Astrocyte of the cerebellum (primary cell): ENCODE measurements at regions not wholly inside any gene's neighbourhood (a gene's known extent, or its start where the extent isn't known, plus 50 kb on each side); places are given as distances from the start of the nearest gene placed in this dataset.

Experiments used
- DNase-seq: peaks from one replicate; pipeline ENCODE4 v3.0.0-alpha.2; 2011; ENCODE audit warnings: low read depth
- H3K4me3 ChIP-seq: 2 replicates; pipeline ENCODE4 v1.5.1; 2011; ENCODE audit warnings: mild to moderate bottlenecking, low read depth, low read length, moderate library complexity
- in situ Hi-C: cut with HindIII; loops from 2 replicates; pipeline ENCODE4 v1.10.0; 2017; ENCODE audit warnings: low sequenced_read_pairs
- TF ChIP-seq, protein P1 (sequence below): IDR thresholded peaks from 2 replicates; pipeline ENCODE4 v1.5.1; 2012; ENCODE audit warnings: low read length, low read depth, moderate library complexity, mild to moderate bottlenecking; ENCODE audit errors: missing control alignments

DNA sequence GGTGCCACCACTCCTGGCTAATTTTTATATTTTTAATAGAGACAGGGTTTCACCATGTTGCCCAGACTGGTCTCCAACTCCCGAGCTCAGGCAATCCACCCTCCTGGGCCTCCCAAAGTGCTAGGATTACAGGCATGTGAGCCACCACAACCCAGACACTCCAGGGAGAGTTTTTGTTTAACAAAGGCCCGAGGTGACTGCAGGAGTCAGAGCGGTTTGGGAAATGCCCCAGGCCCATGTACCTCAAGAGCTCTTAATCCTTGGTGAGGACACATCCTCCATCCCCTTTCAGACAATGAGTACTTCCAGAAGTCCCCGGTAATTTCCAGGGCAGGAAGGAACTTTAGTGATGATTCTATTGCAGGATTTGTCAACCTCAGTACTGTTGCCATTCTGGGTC, 176.0 kb downstream of the ESRRB start:
- DNase-seq, result no peak
- in situ Hi-C loops, result no loop called here
- TF ChIP-seq, protein P1, sequence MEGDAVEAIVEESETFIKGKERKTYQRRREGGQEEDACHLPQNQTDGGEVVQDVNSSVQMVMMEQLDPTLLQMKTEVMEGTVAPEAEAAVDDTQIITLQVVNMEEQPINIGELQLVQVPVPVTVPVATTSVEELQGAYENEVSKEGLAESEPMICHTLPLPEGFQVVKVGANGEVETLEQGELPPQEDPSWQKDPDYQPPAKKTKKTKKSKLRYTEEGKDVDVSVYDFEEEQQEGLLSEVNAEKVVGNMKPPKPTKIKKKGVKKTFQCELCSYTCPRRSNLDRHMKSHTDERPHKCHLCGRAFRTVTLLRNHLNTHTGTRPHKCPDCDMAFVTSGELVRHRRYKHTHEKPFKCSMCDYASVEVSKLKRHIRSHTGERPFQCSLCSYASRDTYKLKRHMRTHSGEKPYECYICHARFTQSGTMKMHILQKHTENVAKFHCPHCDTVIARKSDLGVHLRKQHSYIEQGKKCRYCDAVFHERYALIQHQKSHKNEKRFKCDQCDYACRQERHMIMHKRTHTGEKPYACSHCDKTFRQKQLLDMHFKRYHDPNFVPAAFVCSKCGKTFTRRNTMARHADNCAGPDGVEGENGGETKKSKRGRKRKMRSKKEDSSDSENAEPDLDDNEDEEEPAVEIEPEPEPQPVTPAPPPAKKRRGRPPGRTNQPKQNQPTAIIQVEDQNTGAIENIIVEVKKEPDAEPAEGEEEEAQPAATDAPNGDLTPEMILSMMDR, result no peak
- no peak overlapping the region for H3K4me3 ChIP-seq

DNA sequence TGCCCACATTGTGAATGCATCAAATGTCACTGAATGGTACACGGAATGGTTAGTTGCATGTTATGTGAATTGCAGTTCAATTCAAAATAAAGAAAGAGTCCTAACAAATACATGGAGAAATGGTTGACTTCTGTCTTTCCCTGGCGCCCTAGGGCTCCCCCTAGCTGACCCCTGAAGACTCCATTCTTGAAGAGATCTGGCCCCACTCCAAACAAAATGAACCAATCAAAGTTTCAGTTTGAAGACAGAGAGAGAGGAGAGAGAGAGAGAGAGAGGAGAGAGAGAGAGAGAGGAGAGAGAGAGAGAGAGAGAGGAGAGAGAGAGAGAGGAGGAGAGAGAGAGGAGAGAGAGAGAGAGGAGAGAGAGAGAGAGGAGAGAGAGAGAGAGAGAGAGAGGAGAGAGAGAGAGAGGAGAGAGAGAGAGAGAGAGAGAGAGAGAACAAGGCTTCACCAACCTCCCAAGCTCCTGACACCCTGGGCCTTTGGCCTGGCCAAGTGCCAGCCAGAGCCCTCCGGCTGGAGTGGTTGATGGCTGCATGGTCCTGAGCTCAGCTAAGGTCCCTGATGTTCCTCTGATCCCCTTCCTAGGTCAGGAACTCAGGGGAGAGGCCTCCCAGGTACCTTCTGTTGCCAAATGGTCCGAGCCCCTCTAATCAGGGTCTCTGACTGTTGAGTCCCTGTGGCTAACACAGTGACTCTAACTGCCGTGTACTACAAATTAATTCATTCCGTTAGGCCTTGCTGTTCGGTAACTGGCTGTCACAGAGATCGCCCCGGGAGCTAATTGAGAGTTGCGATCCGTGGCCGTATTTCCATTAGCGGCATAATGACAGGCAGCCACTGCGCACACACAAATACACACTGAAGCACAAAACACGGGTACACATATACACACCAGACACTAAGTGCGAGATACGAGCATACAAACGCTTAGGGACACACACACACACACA, 188.8 kb downstream of the ESRRB start:
- no peak overlapping the region for H3K4me3 ChIP-seq
- no peak for DNase-seq
- in situ Hi-C loops, result no loop called here
- TF ChIP-seq, protein P1, result no peak

DNA sequence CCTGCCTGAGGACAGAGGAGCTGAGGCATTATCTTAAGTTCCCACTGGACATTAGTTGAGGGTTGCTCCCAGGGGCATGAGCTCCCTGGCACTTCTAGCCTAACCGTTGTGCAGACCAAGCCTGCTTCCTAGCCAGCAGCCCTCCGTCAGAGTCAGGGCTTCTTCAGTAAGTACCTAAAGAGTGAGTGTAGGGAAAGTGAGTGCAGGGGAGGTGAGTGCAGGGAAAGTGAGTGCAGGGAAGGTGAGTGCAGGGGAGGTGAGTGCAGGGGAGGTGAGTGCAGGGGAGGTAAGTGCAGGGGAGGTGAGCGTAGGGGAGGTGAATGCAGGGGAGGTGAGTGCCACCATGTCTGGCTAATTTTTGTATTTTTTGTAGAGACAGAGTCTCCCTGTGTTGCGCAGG, 190.5 kb downstream of the ESRRB start:
- DNase-seq, result no peak
- in situ Hi-C loops, result no loop called here
- H3K4me3 ChIP-seq, result no peak overlapping the region
- TF ChIP-seq, protein P1, result no peak

DNA sequence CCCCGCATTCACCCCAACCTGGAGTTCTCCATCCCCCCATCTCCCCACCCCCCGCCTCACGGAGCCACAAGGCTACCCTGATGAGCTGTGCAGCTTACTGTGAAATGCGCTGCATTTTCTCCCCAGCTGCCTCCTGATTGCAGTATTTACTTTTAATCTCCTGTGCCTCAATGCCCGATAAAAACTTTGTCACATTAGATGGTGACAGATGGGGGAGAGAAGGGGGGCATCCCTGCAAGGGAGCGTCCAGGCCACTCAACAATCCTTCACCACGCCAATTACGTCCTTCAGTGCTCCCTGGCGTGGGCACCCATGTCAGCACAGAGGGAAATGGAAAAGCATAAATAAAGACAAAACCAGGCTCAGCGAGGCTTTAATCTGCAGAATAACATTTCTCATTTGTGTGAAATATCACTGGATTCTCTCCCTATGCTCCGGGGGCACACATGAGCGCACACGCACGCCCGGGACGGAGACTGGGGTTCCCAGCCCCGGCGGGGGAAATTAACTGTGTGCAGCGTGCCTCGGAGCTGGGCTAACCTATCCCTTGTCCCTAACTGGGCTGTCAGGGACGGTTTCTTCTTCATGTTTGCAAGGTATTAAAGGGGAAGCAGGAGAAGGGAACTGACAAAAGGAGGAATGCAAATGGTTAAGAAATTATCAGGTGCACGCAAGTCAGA, 186.7 kb upstream of the VASH1 start:
- DNase-seq, result no peak
- TF ChIP-seq, protein P1, result no peak
- no peak overlapping the region for H3K4me3 ChIP-seq
- in situ Hi-C loops, result no loop called here

DNA sequence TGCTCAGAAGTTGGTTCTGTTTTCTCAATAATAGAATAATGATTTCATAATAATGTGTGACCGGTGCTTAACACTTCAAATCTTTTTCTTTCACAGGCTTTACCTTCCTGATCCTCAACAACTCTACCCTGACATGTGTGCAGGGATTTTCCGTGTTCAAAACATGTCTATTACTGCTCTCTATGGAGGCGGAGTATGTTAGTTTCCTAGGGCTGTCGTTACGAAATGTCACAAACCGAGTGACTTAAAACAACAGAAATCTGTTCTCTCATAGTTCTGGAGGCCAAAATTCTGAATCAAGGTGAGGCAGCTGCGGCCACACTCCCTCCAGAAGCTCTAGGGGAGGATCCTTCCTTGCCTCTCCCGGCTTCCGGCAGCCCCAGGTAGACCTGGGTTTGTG, 186.2 kb upstream of the VASH1 start:
- in situ Hi-C loops, result no loop called here
- no peak overlapping the region for H3K4me3 ChIP-seq
- no peak for DNase-seq
- TF ChIP-seq, protein P1, result no peak

DNA sequence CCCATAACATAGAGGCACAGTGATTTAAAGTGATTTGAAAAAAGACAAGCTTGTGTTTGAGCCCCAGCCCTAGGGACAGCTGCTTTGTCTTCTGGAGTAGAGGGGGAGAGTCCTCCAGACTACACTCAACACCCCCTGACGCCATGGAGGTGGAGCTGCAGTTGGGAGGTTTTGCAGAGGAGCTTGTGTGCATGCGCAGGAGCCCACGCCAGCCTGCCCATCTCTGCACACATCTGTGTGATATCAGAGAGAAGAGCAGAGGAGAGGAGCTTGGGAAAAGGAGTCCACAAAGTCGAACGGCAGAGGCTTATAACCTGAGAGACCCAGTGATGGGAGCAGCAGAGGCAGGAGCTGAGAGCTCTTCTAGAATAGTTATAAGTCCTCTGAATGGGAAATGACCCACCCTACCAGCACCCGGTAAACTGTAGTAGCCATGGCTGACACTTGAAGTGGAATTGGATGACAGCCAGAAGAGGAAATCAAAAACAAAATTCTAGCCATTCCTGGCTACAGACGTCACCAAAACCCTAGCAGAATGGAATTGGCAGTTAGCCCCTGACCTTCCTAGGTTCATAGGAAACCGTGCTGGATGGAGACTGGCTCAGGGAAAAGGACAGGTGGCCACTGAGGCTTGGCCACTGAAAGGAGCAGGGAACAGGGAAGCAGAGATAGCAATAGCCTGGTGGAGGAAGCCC, 185.1 kb upstream of the VASH1 start:
- DNase-seq, result no peak
- no peak overlapping the region for H3K4me3 ChIP-seq
- in situ Hi-C loops, result no loop called here
- TF ChIP-seq, protein P1, result no peak
